GM23338 (cell line): ENCODE measurements at regions not wholly inside any gene's neighbourhood (a gene's known extent, or its start where the extent isn't known, plus 50 kb on each side); places are given as distances from the start of the nearest gene placed in this dataset.

Experiments used
- CREB1 ChIP-seq: fragments of 250-450 bp; sonication (Bioruptor Pico); IDR thresholded peaks from 2 replicates; pipeline ENCODE4 v1.5.0; 2020; ENCODE audit warnings: low read depth, mild to moderate bottlenecking, moderate library complexity
- EZH2 ChIP-seq: fragments of 200-600 bp; sonication (generic); IDR thresholded peaks from one replicate; pipeline ENCODE4 v1.8.0; 2017; ENCODE audit warnings: antibody characterized with exemption, mild to moderate bottlenecking, low read depth; ENCODE audit not compliant: unreplicated experiment
- EZH2phosphoT487 ChIP-seq: fragments of 200-600 bp; sonication (generic); IDR thresholded peaks from one replicate; pipeline ENCODE4 v1.8.1; 2018; ENCODE audit warnings: antibody characterized with exemption; ENCODE audit not compliant: unreplicated experiment
- JUNB ChIP-seq: IDR thresholded peaks from one replicate; pipeline ENCODE4 v1.6.1; 2016; ENCODE audit warnings: antibody characterized with exemption; ENCODE audit not compliant: unreplicated experiment
- POLR2AphosphoS5 ChIP-seq: IDR thresholded peaks from 2 replicates; pipeline ENCODE4 v1.6.1; 2016; ENCODE audit warnings: antibody characterized with exemption, low read depth
- STAT1 ChIP-seq: IDR thresholded peaks from one replicate; pipeline ENCODE4 v1.6.1; 2016; ENCODE audit warnings: antibody characterized with exemption; ENCODE audit not compliant: unreplicated experiment
- ZNF331 ChIP-seq: fragments of 250-450 bp; sonication (Bioruptor Pico); IDR thresholded peaks from 2 replicates; pipeline ENCODE4 v1.5.0; 2020; ENCODE audit warnings: low read depth, mild to moderate bottlenecking, moderate library complexity
- TF ChIP-seq, protein P1 (sequence below): fragments of 250-450 bp; sonication (Bioruptor Pico); IDR thresholded peaks from 2 replicates; pipeline ENCODE4 v1.5.0; 2020; ENCODE audit warnings: mild to moderate bottlenecking, moderate library complexity
- TF ChIP-seq, protein P2 (sequence below): IDR thresholded peaks from one replicate; pipeline ENCODE4 v1.6.1; 2018; ENCODE audit warnings: antibody characterized with exemption; ENCODE audit not compliant: unreplicated experiment
- TF ChIP-seq, protein P3 (sequence below): IDR thresholded peaks from 2 replicates; pipeline ENCODE4 v1.6.1; 2016; ENCODE audit warnings: antibody characterized with exemption

DNA sequence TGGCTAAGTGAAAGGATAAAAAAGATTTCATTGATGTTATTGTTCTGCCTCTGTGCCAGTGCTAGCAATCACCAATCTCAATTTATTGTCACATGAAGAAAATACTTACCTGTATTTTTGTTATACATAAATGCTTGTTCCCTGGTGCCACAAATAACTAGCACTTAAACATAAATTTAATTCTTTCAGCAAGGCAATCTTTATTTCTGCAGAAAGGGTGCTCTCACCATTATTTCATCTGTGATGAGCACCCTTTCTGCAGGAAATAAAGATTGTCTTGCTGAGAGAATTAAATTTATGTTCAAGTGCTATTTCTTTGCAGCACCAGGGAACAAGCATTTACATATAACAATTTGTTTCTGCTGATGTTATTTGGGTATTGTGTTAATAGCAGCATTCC, 87.2 kb downstream of the DIRAS3 start (continued):
- TF ChIP-seq, protein P1, sequence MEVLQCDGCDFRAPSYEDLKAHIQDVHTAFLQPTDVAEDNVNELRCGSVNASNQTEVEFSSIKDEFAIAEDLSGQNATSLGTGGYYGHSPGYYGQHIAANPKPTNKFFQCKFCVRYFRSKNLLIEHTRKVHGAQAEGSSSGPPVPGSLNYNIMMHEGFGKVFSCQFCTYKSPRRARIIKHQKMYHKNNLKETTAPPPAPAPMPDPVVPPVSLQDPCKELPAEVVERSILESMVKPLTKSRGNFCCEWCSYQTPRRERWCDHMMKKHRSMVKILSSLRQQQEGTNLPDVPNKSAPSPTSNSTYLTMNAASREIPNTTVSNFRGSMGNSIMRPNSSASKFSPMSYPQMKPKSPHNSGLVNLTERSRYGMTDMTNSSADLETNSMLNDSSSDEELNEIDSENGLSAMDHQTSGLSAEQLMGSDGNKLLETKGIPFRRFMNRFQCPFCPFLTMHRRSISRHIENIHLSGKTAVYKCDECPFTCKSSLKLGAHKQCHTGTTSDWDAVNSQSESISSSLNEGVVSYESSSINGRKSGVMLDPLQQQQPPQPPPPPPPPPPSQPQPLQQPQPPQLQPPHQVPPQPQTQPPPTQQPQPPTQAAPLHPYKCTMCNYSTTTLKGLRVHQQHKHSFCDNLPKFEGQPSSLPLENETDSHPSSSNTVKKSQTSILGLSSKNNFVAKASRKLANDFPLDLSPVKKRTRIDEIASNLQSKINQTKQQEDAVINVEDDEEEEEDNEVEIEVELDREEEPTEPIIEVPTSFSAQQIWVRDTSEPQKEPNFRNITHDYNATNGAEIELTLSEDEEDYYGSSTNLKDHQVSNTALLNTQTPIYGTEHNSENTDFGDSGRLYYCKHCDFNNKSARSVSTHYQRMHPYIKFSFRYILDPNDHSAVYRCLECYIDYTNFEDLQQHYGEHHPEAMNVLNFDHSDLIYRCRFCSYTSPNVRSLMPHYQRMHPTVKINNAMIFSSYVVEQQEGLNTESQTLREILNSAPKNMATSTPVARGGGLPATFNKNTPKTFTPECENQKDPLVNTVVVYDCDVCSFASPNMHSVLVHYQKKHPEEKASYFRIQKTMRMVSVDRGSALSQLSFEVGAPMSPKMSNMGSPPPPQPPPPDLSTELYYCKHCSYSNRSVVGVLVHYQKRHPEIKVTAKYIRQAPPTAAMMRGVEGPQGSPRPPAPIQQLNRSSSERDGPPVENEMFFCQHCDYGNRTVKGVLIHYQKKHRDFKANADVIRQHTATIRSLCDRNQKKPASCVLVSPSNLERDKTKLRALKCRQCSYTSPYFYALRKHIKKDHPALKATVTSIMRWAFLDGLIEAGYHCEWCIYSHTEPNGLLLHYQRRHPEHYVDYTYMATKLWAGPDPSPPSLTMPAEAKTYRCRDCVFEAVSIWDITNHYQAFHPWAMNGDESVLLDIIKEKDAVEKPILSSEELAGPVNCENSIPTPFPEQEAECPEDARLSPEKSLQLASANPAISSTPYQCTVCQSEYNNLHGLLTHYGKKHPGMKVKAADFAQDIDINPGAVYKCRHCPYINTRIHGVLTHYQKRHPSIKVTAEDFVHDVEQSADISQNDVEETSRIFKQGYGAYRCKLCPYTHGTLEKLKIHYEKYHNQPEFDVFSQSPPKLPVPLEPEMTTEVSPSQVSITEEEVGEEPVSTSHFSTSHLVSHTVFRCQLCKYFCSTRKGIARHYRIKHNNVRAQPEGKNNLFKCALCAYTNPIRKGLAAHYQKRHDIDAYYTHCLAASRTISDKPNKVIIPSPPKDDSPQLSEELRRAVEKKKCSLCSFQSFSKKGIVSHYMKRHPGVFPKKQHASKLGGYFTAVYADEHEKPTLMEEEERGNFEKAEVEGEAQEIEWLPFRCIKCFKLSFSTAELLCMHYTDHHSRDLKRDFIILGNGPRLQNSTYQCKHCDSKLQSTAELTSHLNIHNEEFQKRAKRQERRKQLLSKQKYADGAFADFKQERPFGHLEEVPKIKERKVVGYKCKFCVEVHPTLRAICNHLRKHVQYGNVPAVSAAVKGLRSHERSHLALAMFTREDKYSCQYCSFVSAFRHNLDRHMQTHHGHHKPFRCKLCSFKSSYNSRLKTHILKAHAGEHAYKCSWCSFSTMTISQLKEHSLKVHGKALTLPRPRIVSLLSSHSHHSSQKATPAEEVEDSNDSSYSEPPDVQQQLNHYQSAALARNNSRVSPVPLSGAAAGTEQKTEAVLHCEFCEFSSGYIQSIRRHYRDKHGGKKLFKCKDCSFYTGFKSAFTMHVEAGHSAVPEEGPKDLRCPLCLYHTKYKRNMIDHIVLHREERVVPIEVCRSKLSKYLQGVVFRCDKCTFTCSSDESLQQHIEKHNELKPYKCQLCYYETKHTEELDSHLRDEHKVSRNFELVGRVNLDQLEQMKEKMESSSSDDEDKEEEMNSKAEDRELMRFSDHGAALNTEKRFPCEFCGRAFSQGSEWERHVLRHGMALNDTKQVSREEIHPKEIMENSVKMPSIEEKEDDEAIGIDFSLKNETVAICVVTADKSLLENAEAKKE (CRISPR knock-in tag), result no peak
- no peak for TF ChIP-seq JUNB
- no peak for TF ChIP-seq EZH2
- no peak for TF ChIP-seq ZNF331 (CRISPR knock-in tag)
- no peak for TF ChIP-seq STAT1
- TF ChIP-seq, protein P2, sequence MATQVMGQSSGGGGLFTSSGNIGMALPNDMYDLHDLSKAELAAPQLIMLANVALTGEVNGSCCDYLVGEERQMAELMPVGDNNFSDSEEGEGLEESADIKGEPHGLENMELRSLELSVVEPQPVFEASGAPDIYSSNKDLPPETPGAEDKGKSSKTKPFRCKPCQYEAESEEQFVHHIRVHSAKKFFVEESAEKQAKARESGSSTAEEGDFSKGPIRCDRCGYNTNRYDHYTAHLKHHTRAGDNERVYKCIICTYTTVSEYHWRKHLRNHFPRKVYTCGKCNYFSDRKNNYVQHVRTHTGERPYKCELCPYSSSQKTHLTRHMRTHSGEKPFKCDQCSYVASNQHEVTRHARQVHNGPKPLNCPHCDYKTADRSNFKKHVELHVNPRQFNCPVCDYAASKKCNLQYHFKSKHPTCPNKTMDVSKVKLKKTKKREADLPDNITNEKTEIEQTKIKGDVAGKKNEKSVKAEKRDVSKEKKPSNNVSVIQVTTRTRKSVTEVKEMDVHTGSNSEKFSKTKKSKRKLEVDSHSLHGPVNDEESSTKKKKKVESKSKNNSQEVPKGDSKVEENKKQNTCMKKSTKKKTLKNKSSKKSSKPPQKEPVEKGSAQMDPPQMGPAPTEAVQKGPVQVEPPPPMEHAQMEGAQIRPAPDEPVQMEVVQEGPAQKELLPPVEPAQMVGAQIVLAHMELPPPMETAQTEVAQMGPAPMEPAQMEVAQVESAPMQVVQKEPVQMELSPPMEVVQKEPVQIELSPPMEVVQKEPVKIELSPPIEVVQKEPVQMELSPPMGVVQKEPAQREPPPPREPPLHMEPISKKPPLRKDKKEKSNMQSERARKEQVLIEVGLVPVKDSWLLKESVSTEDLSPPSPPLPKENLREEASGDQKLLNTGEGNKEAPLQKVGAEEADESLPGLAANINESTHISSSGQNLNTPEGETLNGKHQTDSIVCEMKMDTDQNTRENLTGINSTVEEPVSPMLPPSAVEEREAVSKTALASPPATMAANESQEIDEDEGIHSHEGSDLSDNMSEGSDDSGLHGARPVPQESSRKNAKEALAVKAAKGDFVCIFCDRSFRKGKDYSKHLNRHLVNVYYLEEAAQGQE, result no peak
- no peak for TF ChIP-seq CREB1 (CRISPR knock-in tag)
- TF ChIP-seq EZH2phosphoT487, result no peak
- TF ChIP-seq, protein P3, sequence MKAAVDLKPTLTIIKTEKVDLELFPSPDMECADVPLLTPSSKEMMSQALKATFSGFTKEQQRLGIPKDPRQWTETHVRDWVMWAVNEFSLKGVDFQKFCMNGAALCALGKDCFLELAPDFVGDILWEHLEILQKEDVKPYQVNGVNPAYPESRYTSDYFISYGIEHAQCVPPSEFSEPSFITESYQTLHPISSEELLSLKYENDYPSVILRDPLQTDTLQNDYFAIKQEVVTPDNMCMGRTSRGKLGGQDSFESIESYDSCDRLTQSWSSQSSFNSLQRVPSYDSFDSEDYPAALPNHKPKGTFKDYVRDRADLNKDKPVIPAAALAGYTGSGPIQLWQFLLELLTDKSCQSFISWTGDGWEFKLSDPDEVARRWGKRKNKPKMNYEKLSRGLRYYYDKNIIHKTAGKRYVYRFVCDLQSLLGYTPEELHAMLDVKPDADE, result no peak
- TF ChIP-seq POLR2AphosphoS5, result no peak
